Ishikawa (cell line): ENCODE measurements at regions not wholly inside any gene's neighbourhood (a gene's known extent, or its start where the extent isn't known, plus 50 kb on each side); places are given as distances from the start of the nearest gene placed in this dataset.

ENCODE experiments used
- CEBPB ChIP-seq: IDR thresholded peaks from 2 replicates; pipeline ENCODE4 v1.6.1; 2012
- CREB1 ChIP-seq: IDR thresholded peaks from 2 replicates; pipeline ENCODE4 v1.6.1; 2012; ENCODE audit warnings: low read depth
- EGR1 ChIP-seq: IDR thresholded peaks from 2 replicates; pipeline ENCODE4 v1.6.1; 2012
- EP300 ChIP-seq: IDR thresholded peaks from 2 replicates; pipeline ENCODE4 v1.6.1; 2012; ENCODE audit warnings: borderline replicate concordance
- FOXM1 ChIP-seq: IDR thresholded peaks from 2 replicates; pipeline ENCODE4 v1.6.1; 2012; ENCODE audit warnings: low read depth, borderline replicate concordance
- NFIC ChIP-seq: IDR thresholded peaks from 2 replicates; pipeline ENCODE4 v1.6.1; 2012
- RAD21 ChIP-seq: IDR thresholded peaks from 2 replicates; pipeline ENCODE4 v1.6.1; 2012; ENCODE audit warnings: low read depth
- REST ChIP-seq: IDR thresholded peaks from 2 replicates; pipeline ENCODE4 v1.6.1; 2012; ENCODE audit warnings: low read depth, mild to moderate bottlenecking
- TAF1 ChIP-seq: IDR thresholded peaks from 2 replicates; pipeline ENCODE4 v1.6.1; 2012; ENCODE audit warnings: low read depth, mild to moderate bottlenecking
- TCF12 ChIP-seq: IDR thresholded peaks from 2 replicates; pipeline ENCODE4 v1.6.1; 2012; ENCODE audit warnings: low read depth
- TEAD4 ChIP-seq: IDR thresholded peaks from 2 replicates; pipeline ENCODE4 v1.6.1; 2012
- USF1 ChIP-seq: IDR thresholded peaks from 2 replicates; pipeline ENCODE4 v1.6.1; 2012
- YY1 ChIP-seq: IDR thresholded peaks from 2 replicates; pipeline ENCODE4 v1.6.1; 2012; ENCODE audit warnings: low read depth
- ZBTB7A ChIP-seq: IDR thresholded peaks from 2 replicates; pipeline ENCODE4 v1.6.1; 2012; ENCODE audit warnings: low read depth
- TF ChIP-seq, protein P1 (sequence below): IDR thresholded peaks from 2 replicates; pipeline ENCODE4 v1.6.1; 2012

GRCh38 chr9:107807183-107807582 lies 317.6 kb upstream of the KLF4 start:
- TF ChIP-seq EP300 (no peak), CREB1 (no peak), TEAD4 (no peak), FOXM1 (no peak), ZBTB7A (no peak), RAD21 (no peak), TAF1 (no peak), USF1 (no peak), YY1 (no peak), REST (no peak), NFIC (no peak), CEBPB (no peak), EGR1 (no peak)
- TF ChIP-seq, protein P1, sequence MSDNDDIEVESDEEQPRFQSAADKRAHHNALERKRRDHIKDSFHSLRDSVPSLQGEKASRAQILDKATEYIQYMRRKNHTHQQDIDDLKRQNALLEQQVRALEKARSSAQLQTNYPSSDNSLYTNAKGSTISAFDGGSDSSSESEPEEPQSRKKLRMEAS: no peak

GRCh38 chr9:107805201-107805600 lies 315.6 kb upstream of the KLF4 start:
- no peak for TF ChIP-seq FOXM1
- TF ChIP-seq USF1: no peak

GRCh38 chr9:107794259-107794658 lies 304.7 kb upstream of the KLF4 start:
- TF ChIP-seq FOXM1: no peak
- no peak for TF ChIP-seq TEAD4
- TF ChIP-seq EGR1: no peak
- TF ChIP-seq REST: no peak
- TF ChIP-seq ZBTB7A: no peak
- no peak for TF ChIP-seq TAF1
- no peak for TF ChIP-seq CEBPB
- no peak for TF ChIP-seq NFIC
- no peak for TF ChIP-seq EP300
- TF ChIP-seq TCF12: no peak
- no peak for TF ChIP-seq RAD21
- no peak for TF ChIP-seq CREB1
- TF ChIP-seq, protein P1: no peak
- TF ChIP-seq USF1: no peak

- TF ChIP-seq YY1 (no peak), CEBPB (no peak), TEAD4 (no peak), REST (no peak), CREB1 (no peak), EGR1 (no peak), RAD21 (no peak), TAF1 (no peak), TCF12 (no peak), EP300 (no peak), NFIC (no peak), USF1 (no peak), FOXM1 (no peak), ZBTB7A (no peak)
- TF ChIP-seq, protein P1: no peak
These were observed 304.0 kb upstream of the KLF4 start for GRCh38 chr9:107793541-107793940.
